ENCODE measurements at regions not wholly inside any gene's neighbourhood (a gene's known extent, or its start where the extent isn't known, plus 50 kb on each side); places are given as distances from the start of the nearest gene placed in this dataset.

DNA sequence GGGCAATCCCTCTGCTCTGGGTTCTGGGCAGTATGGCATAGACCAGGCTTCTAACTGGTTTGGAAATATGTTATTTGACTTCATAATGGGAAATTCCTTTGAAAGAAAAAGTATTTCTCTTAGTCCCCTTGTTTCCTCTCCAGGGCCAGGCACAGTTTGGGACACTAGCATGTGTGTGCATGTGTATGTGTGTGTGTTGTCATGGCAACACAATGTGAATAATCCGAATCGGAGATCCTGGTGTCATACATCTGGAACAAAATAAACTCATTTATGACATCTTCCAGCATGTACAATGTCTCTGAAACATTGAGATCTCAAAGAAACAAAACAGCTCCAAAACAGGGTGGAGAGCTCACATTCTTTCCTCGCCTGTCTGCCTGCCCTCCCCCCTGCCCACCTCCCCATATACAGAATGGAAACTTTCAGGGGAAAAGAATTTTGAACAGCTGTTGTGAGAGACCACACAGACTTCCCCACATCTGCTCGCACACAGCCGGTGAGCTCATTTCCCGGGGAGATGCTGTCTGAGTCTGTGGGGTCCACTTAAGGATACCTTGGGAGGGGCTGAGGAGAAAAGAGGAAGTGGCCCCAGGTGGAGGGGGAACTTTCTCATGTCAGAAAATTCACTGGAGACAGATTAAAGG lies 55.5 kb upstream of the PARP11 start:
- Histone ChIP-seq H3K36me3 (no peaks in the 10 kb centered on the region), H3K4me1 (peaks cover 11 to 29% (median 20%) of the 10 kb centered on the region in 10 experiments; a peak in 19 of 20 replicates), H3K27ac (peak overlapping the region in 3 of 11 experiments; percentile 20 to 41 (median 39); a peak in 3 of 22 replicates), H3K4me3 (no peak overlapping the region), H3K27me3 (no peaks in the 10 kb centered on the region), H3K4me2 (peak overlapping the region; percentile 30 to 73 (median 59)), H3K9me3 (replicated peaks in 1 of 11) (no peaks in the 10 kb centered on the region; a peak in 1 of 22 replicates), H3K9ac (peak overlapping the region in 3 of 11 experiments; percentile 8 to 21 (median 11); a peak in 1 of 22 replicates), H4K20me1 (no peaks in the 10 kb centered on the region)
- TF ChIP-seq Cebpa-rat (IDR thresholded peaks at IDR 0.05) = no peak

DNA sequence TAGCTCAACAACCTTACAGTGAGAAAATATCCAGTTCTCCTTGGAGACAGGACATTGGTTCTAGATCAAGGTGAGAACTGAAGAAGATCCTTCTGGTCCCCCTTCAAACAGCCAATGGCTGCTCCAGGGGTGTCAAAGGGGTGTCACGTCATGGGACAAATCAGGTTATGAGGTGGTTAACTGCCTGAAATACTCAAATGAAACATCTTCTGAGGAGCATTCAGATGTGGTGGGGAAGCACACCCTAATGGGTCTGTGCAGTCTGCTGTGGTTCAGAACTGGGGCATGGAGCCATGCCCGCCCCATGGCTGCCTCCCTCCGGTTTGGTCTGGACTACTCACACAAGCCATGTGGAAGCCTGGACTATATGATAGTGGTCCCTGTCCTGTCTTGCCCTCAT lies 52.4 kb upstream of the PARP11 start:
- TF ChIP-seq Cebpa-rat (IDR thresholded peaks at IDR 0.05) = no peak
- H3K9me3 ChIP-seq (replicated peaks in 1 of 11) = no peaks in the 10 kb centered on the region; a peak in 1 of 22 replicates
- no peak overlapping the region for H3K4me3 ChIP-seq
- no peaks in the 10 kb centered on the region for H4K20me1 ChIP-seq
- no peak overlapping the region for H3K4me2 ChIP-seq
- no peaks in the 10 kb centered on the region for H3K27me3 ChIP-seq
- H3K36me3 ChIP-seq = no peaks in the 10 kb centered on the region
- H3K9ac ChIP-seq = no peak overlapping the region
- peaks cover 11 to 21% (median 20%) of the 10 kb centered on the region in 10 experiments; a peak in 19 of 20 replicates for H3K4me1 ChIP-seq
- no peak overlapping the region for H3K27ac ChIP-seq

DNA sequence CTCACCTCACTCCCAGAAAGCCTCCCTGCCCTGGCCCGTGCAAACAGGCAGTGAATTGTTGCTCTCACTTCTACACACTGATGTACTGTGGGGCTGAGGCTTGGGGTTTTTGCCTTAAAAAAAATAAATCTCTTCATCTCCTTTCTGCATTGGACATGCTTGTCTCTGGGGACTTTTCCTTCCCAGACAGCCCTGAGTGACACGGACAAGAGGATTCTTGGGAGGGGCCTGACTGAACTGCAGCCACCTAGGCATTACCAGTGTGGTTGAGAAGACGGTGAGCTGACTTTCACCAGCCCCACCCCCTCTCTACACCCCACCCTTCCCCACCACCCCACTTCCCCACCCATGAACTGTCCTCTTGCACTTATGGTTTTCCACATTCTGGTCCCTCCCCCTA lies 51.6 kb upstream of the PARP11 start:
- Histone ChIP-seq H3K4me1 (peaks cover 11 to 18% (median 16%) of the 10 kb centered on the region in 10 experiments; a peak in 19 of 20 replicates), H3K4me2 (no peak overlapping the region), H3K27ac (no peak overlapping the region), H3K36me3 (no peaks in the 10 kb centered on the region), H3K9me3 (replicated peaks in 1 of 11) (no peaks in the 10 kb centered on the region; a peak in 1 of 22 replicates), H3K27me3 (no peaks in the 10 kb centered on the region), H3K4me3 (no peak overlapping the region), H3K9ac (no peak overlapping the region), H4K20me1 (no peaks in the 10 kb centered on the region)
- no peak for TF ChIP-seq Cebpa-rat (IDR thresholded peaks at IDR 0.05)

DNA sequence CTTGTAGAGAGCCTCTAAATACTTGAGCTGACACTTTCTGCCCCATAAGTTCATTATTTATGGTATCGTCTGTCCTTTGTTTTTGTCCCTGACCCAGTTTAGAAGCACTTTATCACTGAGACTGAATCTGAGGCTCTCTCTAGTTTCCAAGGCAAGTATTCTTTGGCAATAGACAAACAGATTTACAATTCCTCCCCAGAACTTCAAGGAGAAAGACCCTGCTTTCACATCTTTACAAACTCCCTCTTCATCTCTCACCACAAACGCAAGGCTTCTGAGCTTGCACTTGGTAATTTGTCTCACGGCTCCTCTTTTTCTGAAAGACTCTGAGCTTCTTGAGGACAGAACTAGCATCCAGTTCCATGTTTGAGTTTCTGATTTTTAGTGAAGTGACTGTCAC lies 49.8 kb upstream of the PARP11 start:
- Histone ChIP-seq H3K9me3 (replicated peaks in 1 of 11) (no peaks in the 10 kb centered on the region; a peak in 1 of 22 replicates), H3K36me3 (no peaks in the 10 kb centered on the region), H3K27ac (no peak overlapping the region), H3K4me2 (no peak overlapping the region), H3K4me1 (peaks cover 0 to under 1% (median 0%) of the 10 kb centered on the region in 10 experiments; a peak in 1 of 20 replicates), H4K20me1 (no peaks in the 10 kb centered on the region), H3K27me3 (no peaks in the 10 kb centered on the region), H3K9ac (no peak overlapping the region), H3K4me3 (no peak overlapping the region)
- TF ChIP-seq Cebpa-rat (IDR thresholded peaks at IDR 0.05) = no peak

All from BLaER1 treated with 17β-estradiol and CSF1 and Interleukin-3, amounts not matched to agents 10 nM and 100 nM (cell line).